SHP77 treated with DMSO at 0.1 percent for 48 hours (cell line): ENCODE measurements at regions not wholly inside any gene's neighbourhood (a gene's known extent, or its start where the extent isn't known, plus 50 kb on each side); places are given as distances from the start of the nearest gene placed in this dataset.
"Not testable (repeated sequence)": the region's sequence is repeated elsewhere in the genome, so short reads cannot be mapped to it uniquely, and the experiment has no call there.

Source experiments
- DNase-seq: peaks from one replicate; lab custom pipeline; 2025; lab: John Stamatoyannopoulos, UW

- DNase-seq: no peak
Observed at GRCh38 chr6:137309078-137309762, 90.0 kb upstream of the IFNGR1 start.

GRCh38 chr6:137307163-137307854 is 88.1 kb upstream of the IFNGR1 start:
- DNase-seq: no peak

GRCh38 chr6:137305691-137306090 is 86.5 kb upstream of the IFNGR1 start:
- no peak for DNase-seq

GRCh38 chr6:137304020-137304780 is 85.0 kb upstream of the IFNGR1 start:
- no peak for DNase-seq

GRCh38 chr6:137303441-137303840 is 84.3 kb upstream of the IFNGR1 start:
- no peak for DNase-seq

GRCh38 chr6:137299681-137300080 is 80.5 kb upstream of the IFNGR1 start:
- no peak for DNase-seq

GRCh38 chr6:137297887-137298286 is 78.7 kb upstream of the IFNGR1 start:
- DNase-seq: no peak

- not testable (repeated sequence) for DNase-seq
Observed at GRCh38 chr6:137292326-137292725, 73.1 kb upstream of the IFNGR1 start.

GRCh38 chr6:137291441-137291840 is 72.3 kb upstream of the IFNGR1 start:
- no peak for DNase-seq

GRCh38 chr6:137290601-137291261 is 71.5 kb upstream of the IFNGR1 start:
- no peak for DNase-seq

GRCh38 chr6:137286916-137287315 is 67.7 kb upstream of the IFNGR1 start:
- DNase-seq: no peak

- no peak for DNase-seq
Observed at GRCh38 chr6:137286368-137286767, 67.2 kb upstream of the IFNGR1 start.

- DNase-seq: no peak
Observed at GRCh38 chr6:137284811-137285110, 65.6 kb upstream of the IFNGR1 start.

- DNase-seq: no peak
Observed at GRCh38 chr6:137283940-137284810, 65.0 kb upstream of the IFNGR1 start.

- DNase-seq: no peak
Observed at GRCh38 chr6:137283080-137283479, 63.9 kb upstream of the IFNGR1 start.

GRCh38 chr6:137282254-137282653 is 63.1 kb upstream of the IFNGR1 start:
- DNase-seq: no peak

- DNase-seq: not testable (repeated sequence)
Observed at GRCh38 chr6:137279279-137279678, 60.1 kb upstream of the IFNGR1 start.

- DNase-seq: no peak
Observed at GRCh38 chr6:137277971-137278637, 58.9 kb upstream of the IFNGR1 start.

GRCh38 chr6:137272403-137272802 is 53.2 kb upstream of the IFNGR1 start:
- no peak for DNase-seq

- peak; percentile 28 for DNase-seq
Observed at GRCh38 chr6:137271245-137272183, 52.3 kb upstream of the IFNGR1 start.
